Ovary (tissue), 3 donors: ENCODE measurements at regions not wholly inside any gene's neighbourhood (a gene's known extent, or its start where the extent isn't known, plus 50 kb on each side); places are given as distances from the start of the nearest gene placed in this dataset.

Source experiments
- POLR2A ChIP-seq: fragments of 450-650 bp; IDR thresholded peaks from one replicate; pipeline ENCODE4 v1.6.1; 2017; ENCODE audit warnings: antibody characterized with exemption, mild to moderate bottlenecking, moderate library complexity
- TF ChIP-seq, protein P1 (sequence below), 3 donors: fragments of 450-650 bp in 2 of 3; fragments of 200-600 bp in 1 of 3; IDR thresholded peaks; one replicate each; pipeline versions ENCODE4 v1.5.1 to v1.8.0; 2016 to 2022; ENCODE audit warnings: antibody characterized with exemption in 3 of 3, mild to moderate bottlenecking in 1 of 3
- donor health status: DM: no; HTN: no; CAD: no.

DNA sequence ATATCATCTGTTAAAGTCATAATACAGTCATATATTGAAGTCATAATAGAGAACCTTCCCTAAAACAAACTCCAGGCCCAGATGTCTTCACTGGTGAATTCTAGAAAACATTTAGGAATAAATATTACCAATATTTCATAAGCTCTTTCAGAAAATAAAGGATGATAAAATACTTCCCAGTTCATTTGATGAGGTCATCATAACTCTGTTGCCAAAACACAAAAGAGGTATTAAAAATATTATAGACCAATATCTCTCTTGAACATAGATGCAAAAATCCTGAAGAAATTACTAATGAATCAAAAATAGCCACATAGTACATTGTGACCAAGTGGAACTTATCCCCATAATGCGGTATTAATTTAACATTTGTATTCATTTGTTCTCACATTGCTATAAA is 132.4 kb upstream of the ZP4 start:
- TF ChIP-seq, protein P1, sequence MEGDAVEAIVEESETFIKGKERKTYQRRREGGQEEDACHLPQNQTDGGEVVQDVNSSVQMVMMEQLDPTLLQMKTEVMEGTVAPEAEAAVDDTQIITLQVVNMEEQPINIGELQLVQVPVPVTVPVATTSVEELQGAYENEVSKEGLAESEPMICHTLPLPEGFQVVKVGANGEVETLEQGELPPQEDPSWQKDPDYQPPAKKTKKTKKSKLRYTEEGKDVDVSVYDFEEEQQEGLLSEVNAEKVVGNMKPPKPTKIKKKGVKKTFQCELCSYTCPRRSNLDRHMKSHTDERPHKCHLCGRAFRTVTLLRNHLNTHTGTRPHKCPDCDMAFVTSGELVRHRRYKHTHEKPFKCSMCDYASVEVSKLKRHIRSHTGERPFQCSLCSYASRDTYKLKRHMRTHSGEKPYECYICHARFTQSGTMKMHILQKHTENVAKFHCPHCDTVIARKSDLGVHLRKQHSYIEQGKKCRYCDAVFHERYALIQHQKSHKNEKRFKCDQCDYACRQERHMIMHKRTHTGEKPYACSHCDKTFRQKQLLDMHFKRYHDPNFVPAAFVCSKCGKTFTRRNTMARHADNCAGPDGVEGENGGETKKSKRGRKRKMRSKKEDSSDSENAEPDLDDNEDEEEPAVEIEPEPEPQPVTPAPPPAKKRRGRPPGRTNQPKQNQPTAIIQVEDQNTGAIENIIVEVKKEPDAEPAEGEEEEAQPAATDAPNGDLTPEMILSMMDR (IDR thresholded peaks at IDR 0.05), result no peak
- TF ChIP-seq POLR2A, result no peak
